Choroid plexus epithelial cell (primary cell): ENCODE measurements at regions not wholly inside any gene's neighbourhood (a gene's known extent, or its start where the extent isn't known, plus 50 kb on each side); places are given as distances from the start of the nearest gene placed in this dataset.
"Not testable (repeated sequence)": the region's sequence is repeated elsewhere in the genome, so short reads cannot be mapped to it uniquely, and the experiment has no call there.

ENCODE experiments used
- DNase-seq: peaks from one replicate; pipeline ENCODE4 v3.0.0-alpha.2; 2010; ENCODE audit warnings: low read depth
- H3K4me3 ChIP-seq: 2 replicates; pipeline ENCODE4 v1.5.1; 2011; ENCODE audit warnings: low read depth, mild to moderate bottlenecking, control low read depth, low read length, moderate library complexity
- CTCF ChIP-seq: conservative IDR thresholded peaks from 2 replicates; pipeline ENCODE4 v1.5.1; 2011; ENCODE audit warnings: low read depth, mild to moderate bottlenecking, control low read depth, inconsistent platforms, low read length, moderate library complexity

GRCh38 chr16:76125871-76126270, 151.3 kb upstream of the CNTNAP4 start:
- no peak for DNase-seq
- no peak for TF ChIP-seq CTCF
- no peak overlapping the region for H3K4me3 ChIP-seq

GRCh38 chr16:76138056-76138455, 139.1 kb upstream of the CNTNAP4 start:
- H3K4me3 ChIP-seq, DNase-seq: not testable (repeated sequence)

GRCh38 chr16:76157629-76158028, 119.6 kb upstream of the CNTNAP4 start:
- H3K4me3 ChIP-seq: no peak overlapping the region
- TF ChIP-seq CTCF: no peak
- DNase-seq: no peak

GRCh38 chr16:76162046-76162445, 115.2 kb upstream of the CNTNAP4 start:
- H3K4me3 ChIP-seq: no peak overlapping the region
- DNase-seq: no peak
- no peak for TF ChIP-seq CTCF

GRCh38 chr16:76164970-76165558, 112.1 kb upstream of the CNTNAP4 start:
- no peak for DNase-seq
- no peak overlapping the region for H3K4me3 ChIP-seq
- no peak for TF ChIP-seq CTCF

GRCh38 chr16:76175718-76176117, 101.5 kb upstream of the CNTNAP4 start:
- no peak for DNase-seq
- no peak overlapping the region for H3K4me3 ChIP-seq
- no peak for TF ChIP-seq CTCF

GRCh38 chr16:76176153-76176552, 101.0 kb upstream of the CNTNAP4 start:
- H3K4me3 ChIP-seq: no peak overlapping the region
- TF ChIP-seq CTCF: no peak
- no peak for DNase-seq
